ENCODE measurements at regions not wholly inside any gene's neighbourhood (a gene's known extent, or its start where the extent isn't known, plus 50 kb on each side); places are given as distances from the start of the nearest gene placed in this dataset.

GRCh38 chr7:7122701-7123281, 59.6 kb upstream of the C1GALT1 start:
- TF ChIP-seq, protein P1, sequence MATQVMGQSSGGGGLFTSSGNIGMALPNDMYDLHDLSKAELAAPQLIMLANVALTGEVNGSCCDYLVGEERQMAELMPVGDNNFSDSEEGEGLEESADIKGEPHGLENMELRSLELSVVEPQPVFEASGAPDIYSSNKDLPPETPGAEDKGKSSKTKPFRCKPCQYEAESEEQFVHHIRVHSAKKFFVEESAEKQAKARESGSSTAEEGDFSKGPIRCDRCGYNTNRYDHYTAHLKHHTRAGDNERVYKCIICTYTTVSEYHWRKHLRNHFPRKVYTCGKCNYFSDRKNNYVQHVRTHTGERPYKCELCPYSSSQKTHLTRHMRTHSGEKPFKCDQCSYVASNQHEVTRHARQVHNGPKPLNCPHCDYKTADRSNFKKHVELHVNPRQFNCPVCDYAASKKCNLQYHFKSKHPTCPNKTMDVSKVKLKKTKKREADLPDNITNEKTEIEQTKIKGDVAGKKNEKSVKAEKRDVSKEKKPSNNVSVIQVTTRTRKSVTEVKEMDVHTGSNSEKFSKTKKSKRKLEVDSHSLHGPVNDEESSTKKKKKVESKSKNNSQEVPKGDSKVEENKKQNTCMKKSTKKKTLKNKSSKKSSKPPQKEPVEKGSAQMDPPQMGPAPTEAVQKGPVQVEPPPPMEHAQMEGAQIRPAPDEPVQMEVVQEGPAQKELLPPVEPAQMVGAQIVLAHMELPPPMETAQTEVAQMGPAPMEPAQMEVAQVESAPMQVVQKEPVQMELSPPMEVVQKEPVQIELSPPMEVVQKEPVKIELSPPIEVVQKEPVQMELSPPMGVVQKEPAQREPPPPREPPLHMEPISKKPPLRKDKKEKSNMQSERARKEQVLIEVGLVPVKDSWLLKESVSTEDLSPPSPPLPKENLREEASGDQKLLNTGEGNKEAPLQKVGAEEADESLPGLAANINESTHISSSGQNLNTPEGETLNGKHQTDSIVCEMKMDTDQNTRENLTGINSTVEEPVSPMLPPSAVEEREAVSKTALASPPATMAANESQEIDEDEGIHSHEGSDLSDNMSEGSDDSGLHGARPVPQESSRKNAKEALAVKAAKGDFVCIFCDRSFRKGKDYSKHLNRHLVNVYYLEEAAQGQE (IDR thresholded peaks at IDR 0.05) = no peak
- TF ChIP-seq CBX8 (IDR thresholded peaks at IDR 0.05) (no peak), CTCF (IDR thresholded peaks at IDR 0.05) (no peak), MAX (IDR thresholded peaks at IDR 0.05) (no peak)

Data from A549 (cell line).